PC-3 (cell line): ENCODE measurements at regions not wholly inside any gene's neighbourhood (a gene's known extent, or its start where the extent isn't known, plus 50 kb on each side); places are given as distances from the start of the nearest gene placed in this dataset.
"Not testable (repeated sequence)": the region's sequence is repeated elsewhere in the genome, so short reads cannot be mapped to it uniquely, and the experiment has no call there.

Experiments
- ATAC-seq: fragments of 200-7000 bp; cut with Tn5 transposase; 2 replicates; pipeline ENCODE4 v1.9.1; 2020; ENCODE audit warnings: mild to moderate bottlenecking, moderate library complexity
- BruUV-seq: library from RNA; stranded (reverse); fragments of 400-500 nt; replicated peaks from 2 replicates; lab custom pipeline; 2021; lab: Mats Ljungman, UMichigan
- CTCF ChIA-PET: fragments of 300-600 bp; sonication (Branson Sonifier 250); formaldehyde crosslinking; loops from one replicate; lab custom pipeline; 2022; ENCODE audit warnings: antibody characterized with exemption; lab: Charles Lee
- POLR2A ChIA-PET: fragments of 300-600 bp; sonication (Branson Sonifier 250); formaldehyde crosslinking; loops from one replicate; lab custom pipeline; 2022; ENCODE audit warnings: antibody characterized with exemption; ENCODE audit not compliant: unreplicated experiment; lab: Charles Lee
- DNase-seq: peaks from one replicate; pipeline ENCODE4 v3.0.0-alpha.2; 2015
- H2AFZ ChIP-seq: fragments of 300-600 bp; sonication (generic); 2 replicates; pipeline ENCODE4 v1.6.0; 2016; ENCODE audit warnings: antibody characterized with exemption, low read length
- H3F3A ChIP-seq: fragments of 300-600 bp; sonication (generic); one replicate; pipeline ENCODE4 v1.6.0; 2017; ENCODE audit warnings: antibody characterized with exemption, low read length, control low read depth, mild to moderate bottlenecking; ENCODE audit not compliant: unreplicated experiment
- H3K27ac ChIP-seq: fragments of 300-600 bp; sonication (generic); 2 replicates; pipeline ENCODE4 v1.5.1; 2016; ENCODE audit warnings: mild to moderate bottlenecking, low read length
- H3K27me3 ChIP-seq: fragments of 300-600 bp; sonication (generic); 2 replicates; pipeline ENCODE4 v1.6.1; 2016; ENCODE audit warnings: low read length, mixed read lengths
- H3K36me3 ChIP-seq: fragments of 300-600 bp; sonication (generic); 2 replicates; pipeline ENCODE4 v1.6.1; 2016; ENCODE audit warnings: low read depth, mixed run types, low read length, mixed read lengths
- H3K4me1 ChIP-seq: fragments of 300-600 bp; sonication (generic); 2 replicates; pipeline ENCODE4 v1.5.1; 2016; ENCODE audit warnings: low read length; ENCODE audit not compliant: insufficient read depth
- H3K4me2 ChIP-seq: fragments of 300-600 bp; sonication (generic); 2 replicates; pipeline ENCODE4 v1.6.0; 2016; ENCODE audit warnings: low read length
- H3K4me3 ChIP-seq: fragments of 300-600 bp; sonication (generic); 2 replicates; pipeline ENCODE4 v1.5.1; 2016; ENCODE audit warnings: mild to moderate bottlenecking, low read length, mixed read lengths
- H3K79me2 ChIP-seq: fragments of 300-600 bp; sonication (generic); 2 replicates; pipeline ENCODE4 v1.6.1; 2017; ENCODE audit warnings: low read length, mixed read lengths
- H3K9ac ChIP-seq: fragments of 300-600 bp; sonication (generic); 2 replicates; pipeline ENCODE4 v1.6.0; 2016; ENCODE audit warnings: mild to moderate bottlenecking, low read length
- H3K9me2 ChIP-seq: fragments of 300-600 bp; sonication (generic); replicated peaks from 2 replicates; pipeline ENCODE4 v1.6.1; 2016; ENCODE audit warnings: mixed run types, low read length, mixed read lengths
- H3K9me3 ChIP-seq: fragments of 300-600 bp; sonication (generic); 2 replicates; pipeline ENCODE4 v1.6.1; 2016; ENCODE audit warnings: low read length, mixed read lengths
- H4K20me1 ChIP-seq: fragments of 300-600 bp; sonication (generic); 2 replicates; pipeline ENCODE4 v1.6.1; 2016; ENCODE audit warnings: low read length, mixed read lengths
- CTCF ChIP-seq: fragments of 300-600 bp; sonication (generic); conservative IDR thresholded peaks from 2 replicates; pipeline ENCODE4 v1.5.1; 2017; ENCODE audit warnings: antibody characterized with exemption, low read depth, mild to moderate bottlenecking, low read length
- EZH2 ChIP-seq: fragments of 300-600 bp; sonication (generic); IDR thresholded peaks from one replicate; pipeline ENCODE4 v1.6.1; 2017; ENCODE audit warnings: antibody characterized with exemption, mild to moderate bottlenecking, low read length; ENCODE audit not compliant: unreplicated experiment
- EZH2phosphoT487 ChIP-seq: fragments of 300-600 bp; sonication (generic); IDR thresholded peaks from 2 replicates; pipeline ENCODE4 v1.6.1; 2018; ENCODE audit warnings: mild to moderate bottlenecking, antibody characterized with exemption, low read length, borderline replicate concordance
- intact Hi-C: fragments of 100-400 bp; cut with micrococcal nuclease; formaldehyde crosslinking; loops from 2 replicates; pipeline ENCODE4 v1.9.0; 2023

- no peaks in the 10 kb centered on the region for H3K4me1 ChIP-seq
- H2AFZ ChIP-seq = no peak overlapping the region
- no peaks in the 10 kb centered on the region for H4K20me1 ChIP-seq
- intact Hi-C loops = no loop called here
- TF ChIP-seq CTCF (no peak), EZH2 (no peak), EZH2phosphoT487 (no peak)
- no peak for ATAC-seq
- no TSS peak for BruUV-seq
- no peak overlapping the region for H3K4me3 ChIP-seq
- ChIA-PET POLR2A (no interaction called here), CTCF (no interaction called here)
- no peak overlapping the region for H3K27ac ChIP-seq
- DNase-seq = no peak
- H3K36me3 ChIP-seq = no peaks in the 10 kb centered on the region
- no peaks in the 10 kb centered on the region for H3K9me2 ChIP-seq
- no peaks in the 10 kb centered on the region for H3K9me3 ChIP-seq
- peaks cover 17% of the 10 kb centered on the region; the same call in 1 of the 2 replicates for H3K27me3 ChIP-seq
- no peaks in the 10 kb centered on the region for H3K79me2 ChIP-seq
- no peak overlapping the region for H3K9ac ChIP-seq
- H3K4me2 ChIP-seq = no peak overlapping the region
- no peaks in the 10 kb centered on the region for H3F3A ChIP-seq
Measured at GRCh38 chr12:3389986-3390385, 101.0 kb upstream of the PRMT8 start.

GRCh38 chr12:3397596-3397995 lies 93.4 kb upstream of the PRMT8 start:
- H3K4me3 ChIP-seq, H3K9me3 ChIP-seq, H3K9ac ChIP-seq, H3K4me2 ChIP-seq, CTCF ChIA-PET, H3K36me3 ChIP-seq, POLR2A ChIA-PET, H2AFZ ChIP-seq, H4K20me1 ChIP-seq, H3K9me2 ChIP-seq, H3K79me2 ChIP-seq, DNase-seq, H3K27ac ChIP-seq, ATAC-seq, BruUV-seq, H3F3A ChIP-seq, intact Hi-C loops, H3K27me3 ChIP-seq, H3K4me1 ChIP-seq: not testable (repeated sequence)

GRCh38 chr12:3398196-3398789 lies 92.7 kb upstream of the PRMT8 start:
- intact Hi-C loops = no loop called here
- TF ChIP-seq EZH2 = no peak
- no peak for TF ChIP-seq EZH2phosphoT487
- no peak for TF ChIP-seq CTCF
- Histone ChIP-seq H3K4me2 (no peak overlapping the region), H3K9me3 (no peaks in the 10 kb centered on the region), H3K4me1 (no peaks in the 10 kb centered on the region), H3K4me3 (no peak overlapping the region), H4K20me1 (no peaks in the 10 kb centered on the region), H3K27ac (no peak overlapping the region), H3F3A (no peaks in the 10 kb centered on the region), H3K79me2 (no peaks in the 10 kb centered on the region), H3K36me3 (no peaks in the 10 kb centered on the region), H3K27me3 (peaks cover 9% of the 10 kb centered on the region; the same call in 1 of the 2 replicates), H3K9me2 (no peaks in the 10 kb centered on the region), H2AFZ (no peak overlapping the region), H3K9ac (no peak overlapping the region)
- CTCF ChIA-PET = no interaction called here
- POLR2A ChIA-PET = no interaction called here
- BruUV-seq = no TSS peak
- no peak for ATAC-seq
- DNase-seq = no peak
